Activated CD4-positive, alpha-beta T cell treated with anti-CD3 and anti-CD28 coated beads for 48 hours (primary cell): ENCODE measurements at regions not wholly inside any gene's neighbourhood (a gene's known extent, or its start where the extent isn't known, plus 50 kb on each side); places are given as distances from the start of the nearest gene placed in this dataset.

Experiments
- DNase-seq: peaks from one replicate; pipeline ENCODE4 v3.0.0-alpha.2; 2020

DNA sequence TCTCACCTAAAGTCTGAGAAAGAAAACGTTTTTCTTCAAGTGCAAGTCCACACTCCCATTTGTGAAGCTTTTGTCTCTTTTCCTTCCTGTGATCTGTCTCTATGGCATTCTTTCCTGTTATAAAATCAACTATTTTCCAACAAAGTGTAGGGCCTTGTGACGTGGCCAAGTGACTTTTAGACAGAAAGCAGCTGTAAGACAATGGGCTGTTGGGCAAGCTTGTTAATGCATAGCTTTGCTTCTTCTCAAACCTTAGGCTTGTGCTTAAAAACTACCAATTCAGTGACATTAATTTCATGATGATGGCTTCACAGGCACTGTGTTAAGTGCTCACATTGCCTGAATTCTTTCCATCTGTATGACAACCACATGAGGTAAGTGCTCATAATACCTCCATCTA, 83.5 kb downstream of the VCY1B start:
- DNase-seq, result no peak

DNA sequence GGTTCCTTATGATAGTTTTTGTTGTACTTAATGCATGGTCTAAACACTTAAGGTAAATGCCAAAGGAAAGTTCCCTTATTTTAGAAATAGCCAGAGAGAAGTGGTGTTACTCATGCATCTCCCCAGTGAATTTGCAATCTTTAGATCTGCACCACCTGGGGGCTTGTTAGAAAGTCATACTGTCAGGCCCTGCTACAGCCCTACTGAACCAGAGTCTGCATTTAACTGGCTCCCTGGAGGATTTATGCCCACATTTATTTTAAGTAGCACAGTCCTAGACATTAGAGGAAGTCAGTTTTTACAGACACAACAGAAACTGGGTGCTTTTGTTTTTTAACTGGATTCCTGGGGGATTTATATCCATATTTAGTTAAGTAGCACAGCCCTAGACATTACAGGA, 89.6 kb downstream of the VCY1B start:
- no peak for DNase-seq

DNA sequence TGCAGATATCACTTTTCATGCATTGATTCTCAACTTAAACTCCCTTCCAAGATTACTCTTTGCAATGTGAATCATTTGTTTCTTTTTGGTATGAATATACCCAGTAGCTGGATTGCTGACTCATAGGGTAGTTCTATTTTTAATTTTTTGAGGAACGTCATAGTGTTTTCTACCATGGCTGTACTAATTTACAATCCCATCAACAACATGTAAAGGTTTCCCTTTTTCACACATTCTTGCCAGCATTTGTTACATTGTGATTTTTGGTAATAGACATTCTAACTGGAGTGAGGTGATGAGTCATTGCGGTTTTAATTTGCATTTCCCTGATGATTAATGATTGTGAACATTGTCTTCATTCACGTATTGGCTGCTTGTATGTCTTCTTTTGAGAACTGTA, 126.7 kb downstream of the VCY1B start:
- no peak for DNase-seq

DNA sequence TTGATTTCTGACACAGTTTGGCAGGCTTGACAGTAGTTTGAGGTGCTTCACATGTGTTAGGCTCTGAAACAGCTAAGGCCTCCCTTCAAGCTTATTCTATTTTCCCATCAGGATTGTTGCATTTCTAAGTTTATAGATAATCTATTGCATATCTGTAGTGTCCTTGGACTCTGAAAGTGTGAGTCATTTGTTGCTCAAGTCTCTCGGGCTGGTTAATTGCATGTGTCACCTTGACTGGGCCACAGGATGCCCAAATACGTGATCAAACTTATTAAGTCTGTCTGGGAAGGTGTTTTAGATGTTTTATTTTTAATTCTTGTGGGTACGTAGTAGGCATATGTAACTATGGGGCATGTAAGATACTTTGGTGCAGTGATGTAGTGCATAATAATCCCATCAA, 166.0 kb downstream of the VCY1B start:
- DNase-seq, result no peak

- DNase-seq, result no peak
Measured at GRCh38 chrY:14231703-14232102, 175.7 kb downstream of the VCY1B start.

- DNase-seq, result no peak
Measured at GRCh38 chrY:14235070-14235469, 179.0 kb downstream of the VCY1B start.

GRCh38 chrY:14238277-14238676, 182.2 kb downstream of the VCY1B start:
- DNase-seq, result no peak

- DNase-seq, result no peak
Measured at GRCh38 chrY:14246948-14247347, 190.9 kb downstream of the VCY1B start.

GRCh38 chrY:14248878-14249576, 193.0 kb downstream of the VCY1B start:
- no peak for DNase-seq

DNA sequence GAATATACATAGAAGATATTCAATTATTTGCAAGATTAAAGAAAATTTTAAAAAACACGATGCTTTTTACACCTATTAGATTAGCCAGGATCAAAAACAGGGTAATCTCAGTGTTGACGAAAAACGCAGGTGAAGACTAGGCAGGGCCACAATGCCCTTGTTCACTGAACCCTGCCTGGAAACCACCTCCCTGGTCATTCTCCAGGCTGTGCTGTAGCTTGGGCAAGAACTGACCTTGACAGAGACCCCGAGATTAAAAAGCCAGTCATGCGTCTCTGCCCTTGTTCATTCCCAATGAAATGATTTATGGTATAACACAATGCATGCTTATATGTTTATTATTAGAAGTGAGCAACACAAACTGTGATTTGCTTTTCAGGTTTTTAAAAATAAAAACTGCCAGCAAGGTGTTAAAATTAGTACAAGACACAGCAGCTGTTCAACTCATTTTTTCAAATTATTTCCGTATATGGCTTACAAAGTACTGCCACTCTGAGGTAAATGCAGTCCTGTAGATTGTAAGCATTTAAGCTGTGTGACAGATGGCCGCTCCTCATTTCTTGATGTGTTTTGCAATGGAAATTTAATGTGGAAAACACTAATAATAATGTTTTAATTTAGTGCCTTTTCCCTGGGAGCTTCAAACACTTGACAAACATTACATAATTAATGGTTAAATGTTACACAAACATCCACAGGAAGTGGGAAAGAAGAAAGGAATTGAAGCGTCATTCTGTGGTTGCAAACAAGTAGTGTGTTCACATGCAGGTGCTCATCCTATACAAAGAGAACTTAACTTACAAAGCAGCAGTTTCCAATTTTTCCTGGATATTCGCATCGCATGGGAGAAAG, 200.2 kb downstream of the VCY1B start:
- DNase-seq, result no peak

DNA sequence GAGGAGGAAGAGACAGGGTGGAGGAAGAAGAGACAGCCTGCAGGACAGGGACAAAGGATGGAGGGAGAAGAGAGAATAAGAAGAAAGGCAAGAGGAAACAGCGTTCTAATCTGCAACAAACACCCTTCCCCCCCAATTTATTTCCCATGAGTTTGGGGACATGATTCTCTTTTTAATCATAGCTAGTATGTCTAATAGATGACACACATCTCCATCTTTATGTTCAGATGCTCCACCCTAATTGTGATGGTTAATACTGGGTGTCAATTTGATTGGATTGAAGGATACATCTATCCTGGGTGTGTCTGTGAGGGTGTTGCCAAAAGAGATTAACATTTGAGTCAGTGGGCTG, 200.8 kb downstream of the VCY1B start:
- DNase-seq, result no peak

DNA sequence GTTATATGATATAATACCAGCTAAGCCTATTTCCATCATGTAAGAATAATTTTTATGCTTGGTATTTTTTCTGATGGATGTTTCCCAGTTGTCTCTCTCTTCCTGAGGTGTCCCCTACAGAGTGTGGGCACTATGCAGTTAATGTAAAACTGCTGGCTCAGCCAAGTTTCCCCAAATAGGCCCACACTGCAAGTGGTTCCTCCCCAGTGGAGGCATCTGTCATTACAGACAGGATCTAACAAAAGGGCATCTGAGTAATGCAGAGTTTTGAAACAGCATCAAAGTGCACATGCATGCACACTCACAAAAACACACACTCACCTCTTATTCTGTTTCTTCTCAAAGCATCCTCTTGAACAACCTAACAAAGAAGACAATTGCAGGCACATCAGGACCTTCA, 221.0 kb downstream of the VCY1B start:
- DNase-seq, result no peak

DNA sequence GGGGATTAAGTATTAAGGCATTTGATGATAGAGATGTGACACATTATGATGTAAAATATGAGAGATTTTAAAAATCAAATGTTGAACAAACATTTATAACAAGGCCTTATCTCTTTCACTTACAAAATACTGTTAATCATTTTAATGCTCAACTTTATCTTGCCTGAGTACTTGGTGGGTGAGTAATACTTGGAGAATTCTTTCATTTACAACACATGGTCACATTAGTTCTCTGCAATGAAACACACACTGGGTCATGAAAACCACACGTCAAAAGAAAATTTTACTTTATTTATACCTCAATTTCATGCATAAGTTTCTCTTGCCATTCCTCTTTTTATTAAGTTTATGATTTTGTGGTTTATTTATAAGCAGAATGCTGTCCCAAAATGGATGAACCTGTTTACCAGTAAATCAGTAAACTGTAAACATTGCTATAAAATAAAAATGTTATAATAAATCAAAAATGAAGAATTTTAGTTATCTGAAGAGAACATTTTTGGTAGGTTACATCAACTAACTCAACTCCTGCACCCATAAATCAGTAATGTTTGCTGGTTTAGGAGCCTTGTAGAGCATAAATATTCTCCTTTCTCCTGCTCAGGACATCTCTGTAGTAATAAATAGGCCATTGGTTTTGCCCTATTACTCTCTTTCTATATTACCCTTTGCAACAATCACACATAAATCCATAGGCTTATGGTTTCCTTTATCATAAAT, 233.5 kb upstream of the NLGN4Y start:
- no peak for DNase-seq

GRCh38 chrY:14292382-14292781, 231.9 kb upstream of the NLGN4Y start:
- DNase-seq, result no peak

- DNase-seq, result no peak
Measured at GRCh38 chrY:14300775-14301174, 223.6 kb upstream of the NLGN4Y start.

DNA sequence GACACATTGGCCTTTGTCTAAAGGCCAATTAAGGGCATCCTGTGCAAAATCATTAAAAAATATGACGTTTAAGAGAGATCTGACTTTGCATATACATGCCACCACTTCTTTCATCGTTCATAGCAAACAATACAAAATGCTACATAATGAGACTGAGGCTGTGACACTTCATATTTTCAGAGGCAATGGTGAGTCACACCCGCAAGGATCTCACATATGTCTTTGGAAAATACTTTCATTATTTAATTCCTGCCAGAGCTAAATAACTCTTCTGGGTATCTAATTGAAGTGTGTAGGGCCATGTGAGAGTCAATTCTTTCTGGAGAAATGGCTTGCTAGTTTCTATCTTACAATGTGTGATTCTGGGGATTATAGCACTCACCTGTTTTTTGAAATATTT, 222.8 kb upstream of the NLGN4Y start:
- peak; percentile 23 for DNase-seq

DNA sequence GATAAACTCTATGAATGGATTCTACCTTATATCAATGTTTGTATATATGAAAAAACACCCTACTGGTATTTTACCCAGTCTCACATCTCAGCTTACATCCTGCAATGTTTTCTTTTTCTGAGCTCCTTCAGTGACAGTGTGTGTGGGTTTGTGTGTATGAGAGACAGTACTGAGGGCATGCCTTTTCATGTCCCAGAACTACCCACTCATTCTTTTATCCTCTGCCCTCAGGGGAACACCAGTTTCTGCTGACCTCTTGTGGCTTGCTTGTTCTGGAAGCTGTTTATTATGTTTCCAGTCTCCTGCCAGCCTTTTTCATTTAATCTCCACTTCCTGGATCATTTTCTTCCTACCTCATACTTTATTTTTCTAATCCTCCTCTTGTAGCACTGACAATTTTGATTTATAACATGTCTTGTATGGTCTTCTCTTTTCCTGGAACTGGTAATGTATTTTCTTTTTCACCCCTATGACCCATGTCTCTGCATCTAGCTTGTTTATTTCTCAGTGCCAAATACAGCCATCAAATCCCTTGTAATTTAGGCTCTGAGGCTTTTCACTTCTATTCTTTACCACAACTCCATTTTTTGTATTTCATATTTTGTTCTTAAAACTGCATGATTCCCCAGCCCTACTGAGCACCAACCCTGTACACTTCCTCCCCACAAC, 195.5 kb upstream of the NLGN4Y start:
- DNase-seq, result no peak

DNA sequence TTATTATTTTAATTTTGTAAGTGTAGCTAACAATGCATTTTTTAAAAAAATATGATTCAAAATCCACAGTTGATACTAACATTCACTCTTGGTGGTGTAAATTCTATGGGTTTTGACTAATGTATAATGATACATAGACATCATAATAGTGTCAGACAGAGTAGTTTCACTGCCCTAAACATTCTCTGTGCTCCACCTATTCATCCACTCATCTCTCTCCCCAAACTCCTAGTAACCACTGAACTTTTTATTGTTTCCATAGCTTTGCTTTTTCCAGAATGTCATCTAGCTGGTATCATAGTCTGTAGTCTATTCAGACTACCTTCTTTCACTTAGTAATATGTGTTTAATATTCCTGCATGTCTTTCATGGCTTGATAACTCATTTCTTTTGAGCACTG, 194.0 kb upstream of the NLGN4Y start:
- DNase-seq, result no peak

DNA sequence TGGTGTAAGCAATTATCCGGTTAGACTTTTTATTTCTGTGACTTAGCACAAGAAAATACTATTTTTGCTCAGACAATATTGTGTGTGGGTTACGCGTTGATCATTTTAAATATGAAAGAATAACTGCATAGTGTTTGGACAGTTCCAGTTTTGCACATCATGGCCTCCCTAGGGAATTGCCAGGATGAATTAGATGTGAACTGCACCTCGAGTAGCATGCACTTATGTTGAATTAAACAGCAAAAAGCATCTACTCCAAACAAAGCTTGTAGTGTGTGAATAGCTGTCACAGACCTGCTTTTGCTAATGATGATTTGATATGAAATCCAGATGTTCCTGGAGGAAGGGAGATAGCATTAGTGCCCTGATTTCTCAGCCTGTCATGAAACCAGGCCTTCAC, 184.8 kb upstream of the NLGN4Y start:
- no peak for DNase-seq

DNA sequence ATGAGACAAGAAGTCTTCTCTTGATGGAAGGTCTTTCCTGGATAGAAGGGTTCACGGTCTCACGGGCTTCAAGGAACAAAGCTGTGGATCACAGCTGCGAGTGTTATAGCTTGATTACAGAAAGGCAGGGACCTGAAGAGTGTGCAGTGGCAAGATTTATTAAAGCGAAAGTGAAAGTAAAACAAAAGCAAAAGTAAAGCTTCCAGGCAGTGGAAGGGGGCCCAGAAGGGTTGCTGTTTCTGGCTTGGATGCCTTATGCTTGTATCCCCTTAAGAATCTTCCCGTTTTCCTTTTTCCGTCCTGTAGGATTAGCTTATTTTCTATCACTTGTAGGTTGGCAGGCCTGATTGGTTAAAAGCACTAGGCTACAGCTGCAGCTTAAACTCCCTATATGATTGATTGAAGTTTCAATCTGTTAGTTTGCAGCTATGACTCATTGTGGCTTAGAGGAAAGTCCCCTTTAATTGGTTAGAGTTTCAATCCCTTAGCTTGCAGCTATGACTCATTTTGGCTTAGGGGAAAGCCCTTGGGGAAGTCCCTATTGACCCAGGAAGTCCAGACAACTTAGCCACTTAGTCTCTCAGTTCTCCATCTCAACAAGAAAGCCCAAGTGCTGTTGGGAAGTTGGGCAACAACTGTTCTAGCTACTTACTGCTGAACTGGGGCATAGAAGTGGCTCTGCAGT, 183.7 kb upstream of the NLGN4Y start:
- peak; percentile 46 for DNase-seq

DNA sequence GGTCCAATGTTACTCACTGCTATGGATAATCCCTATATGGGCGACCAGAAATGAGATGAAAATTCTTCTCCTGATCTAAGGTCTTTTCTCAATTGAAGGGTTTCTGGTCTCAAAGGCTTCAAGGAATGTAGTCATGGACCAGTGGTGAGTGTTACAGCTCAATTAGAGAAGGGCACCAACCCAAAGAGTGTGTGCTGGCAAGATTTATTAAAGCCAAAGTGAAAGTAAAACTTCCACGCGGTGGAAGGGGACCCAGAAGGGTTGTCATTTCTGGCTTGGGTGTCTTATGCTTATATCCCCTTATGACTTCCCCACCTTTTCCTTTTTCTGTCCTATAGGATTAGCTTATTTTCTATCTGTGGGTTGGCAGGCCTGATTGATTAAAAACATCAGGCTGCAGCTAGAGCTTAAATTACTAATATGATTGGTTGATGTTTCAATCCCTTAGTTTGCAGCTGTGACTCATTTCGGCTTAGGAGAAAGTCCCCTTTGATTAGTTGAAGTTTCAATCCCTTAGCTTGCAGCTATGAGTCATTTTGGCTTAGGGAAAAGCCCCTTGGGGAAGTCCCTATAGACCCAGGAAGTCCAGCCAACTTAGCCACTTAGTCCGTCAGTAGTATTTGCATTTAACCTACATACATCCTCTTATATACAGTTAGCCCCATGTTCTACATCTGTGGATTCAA, 179.5 kb upstream of the NLGN4Y start:
- DNase-seq, result peak; percentile 34

DNA sequence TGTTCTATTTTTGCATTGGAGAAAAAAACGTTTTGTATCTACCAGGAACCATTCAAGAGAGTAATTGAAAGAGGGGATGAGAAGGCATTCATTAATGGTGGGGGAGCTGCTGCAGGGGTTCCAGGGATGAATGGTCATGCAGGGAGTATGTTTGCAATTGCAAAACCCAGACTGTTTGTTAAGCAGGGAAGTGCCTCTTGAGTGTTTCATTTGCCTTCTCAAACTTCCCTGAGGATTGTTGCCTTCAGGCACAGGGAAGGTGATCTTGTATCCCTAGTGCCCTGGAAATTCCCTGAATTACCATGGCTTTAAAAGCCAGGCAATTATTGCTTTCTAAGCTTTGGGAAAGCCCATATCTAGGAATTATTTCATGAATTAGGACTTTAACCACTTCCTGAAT, 172.7 kb upstream of the NLGN4Y start:
- DNase-seq, result no peak
